GDM1 (cell line): ENCODE measurements at regions not wholly inside any gene's neighbourhood (a gene's known extent, or its start where the extent isn't known, plus 50 kb on each side); places are given as distances from the start of the nearest gene placed in this dataset.

Source experiments
- DNase-seq: peaks from one replicate; lab custom pipeline; 2025; lab: John Stamatoyannopoulos, UW

DNA sequence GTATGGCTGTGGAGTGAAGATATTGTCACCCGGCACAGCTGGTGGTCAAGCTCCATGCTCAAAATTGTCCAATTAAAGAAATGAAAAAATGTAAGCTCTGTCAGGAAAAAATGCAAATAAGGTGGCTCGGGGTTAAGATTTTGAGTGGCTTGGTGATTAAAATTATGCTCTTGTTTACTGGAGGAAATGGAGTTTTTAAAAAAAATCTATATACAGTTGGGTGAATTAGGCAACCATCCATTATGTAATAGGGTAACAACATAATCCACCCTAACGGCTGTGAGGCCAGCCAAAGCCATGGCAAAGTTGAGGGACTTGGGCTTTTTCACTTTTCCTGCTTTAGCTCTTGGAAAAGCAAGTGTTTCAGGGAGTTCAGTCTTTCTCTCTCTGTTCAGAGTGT, 260.8 kb upstream of the HABP2 start:
- DNase-seq: no peak

DNA sequence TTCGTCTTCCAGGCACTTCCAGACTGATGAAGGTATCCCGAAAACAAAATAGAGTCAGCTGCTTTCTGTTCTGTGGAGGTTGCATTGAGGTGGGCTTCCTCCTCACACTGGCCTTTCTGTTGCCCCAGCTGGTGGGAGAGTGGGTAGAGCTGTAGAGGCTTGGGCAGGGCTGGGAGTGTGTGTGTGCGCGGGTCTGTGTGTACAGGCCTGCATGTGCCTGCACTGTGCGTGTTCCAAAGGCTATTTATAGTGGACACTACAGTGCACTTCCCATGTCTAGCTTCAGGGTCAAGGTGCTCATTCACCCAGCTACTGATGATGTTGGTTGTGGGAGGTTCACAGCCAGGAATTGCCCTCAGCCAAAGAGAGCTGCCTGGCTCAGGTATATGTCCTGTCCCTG, 260.1 kb upstream of the HABP2 start:
- DNase-seq: no peak

DNA sequence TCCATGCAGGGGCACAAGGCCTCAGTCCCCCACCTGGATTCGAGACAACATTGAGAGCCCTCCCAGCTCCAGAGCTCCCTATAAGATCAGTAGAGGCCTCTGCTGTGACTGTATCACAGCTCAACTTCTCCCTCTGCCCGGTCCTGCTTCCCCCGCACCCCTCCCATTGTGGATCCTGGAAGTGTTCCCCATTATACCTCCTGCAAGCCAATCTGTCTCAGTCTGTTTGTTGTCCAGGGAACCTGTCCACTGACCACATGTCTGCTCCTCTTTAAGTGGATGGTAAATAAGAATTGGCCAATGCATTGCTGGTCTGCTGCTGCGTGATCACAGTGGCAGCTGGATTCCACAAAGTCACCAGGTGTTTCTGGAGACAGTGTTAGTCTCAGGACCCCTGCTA, 259.7 kb upstream of the HABP2 start:
- DNase-seq: no peak

DNA sequence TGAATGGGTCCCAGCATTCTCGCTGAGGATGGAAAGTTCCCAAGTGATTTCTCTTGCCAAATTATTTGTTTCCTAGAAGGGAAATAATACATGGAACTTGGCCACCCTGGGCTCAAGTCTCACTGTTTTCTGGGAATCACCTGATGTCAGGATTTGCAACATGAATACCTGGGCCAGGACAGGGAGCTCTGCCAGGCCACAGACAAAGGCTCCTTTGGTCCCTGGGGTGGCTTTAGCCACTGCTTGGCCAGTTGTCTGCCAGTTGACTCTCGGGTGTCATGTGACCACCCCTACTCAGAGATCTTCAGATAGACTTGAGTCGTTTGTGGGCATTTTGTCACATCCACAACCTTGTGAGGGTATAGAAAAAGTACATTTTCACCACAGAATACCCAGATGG, 258.0 kb upstream of the HABP2 start:
- no peak for DNase-seq

DNA sequence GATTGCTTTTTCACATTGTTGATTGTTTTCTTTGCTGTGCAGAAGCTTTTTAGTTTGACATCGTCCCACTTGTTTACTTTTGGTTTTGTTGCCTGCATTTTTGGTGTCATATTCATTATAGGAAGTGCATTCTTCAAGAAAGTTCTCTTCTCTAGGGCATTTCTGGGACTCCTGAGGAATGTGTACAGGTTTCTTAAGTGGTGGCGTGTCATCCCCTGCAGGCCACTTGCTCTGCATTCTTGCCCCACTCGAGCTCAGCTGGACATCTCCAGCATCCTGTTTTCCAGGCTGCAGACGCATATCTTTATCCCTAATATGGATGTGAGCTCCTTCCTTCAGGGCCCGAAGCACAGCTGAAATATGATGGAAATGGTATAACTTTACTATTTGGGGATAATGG, 255.6 kb upstream of the HABP2 start:
- no peak for DNase-seq

DNA sequence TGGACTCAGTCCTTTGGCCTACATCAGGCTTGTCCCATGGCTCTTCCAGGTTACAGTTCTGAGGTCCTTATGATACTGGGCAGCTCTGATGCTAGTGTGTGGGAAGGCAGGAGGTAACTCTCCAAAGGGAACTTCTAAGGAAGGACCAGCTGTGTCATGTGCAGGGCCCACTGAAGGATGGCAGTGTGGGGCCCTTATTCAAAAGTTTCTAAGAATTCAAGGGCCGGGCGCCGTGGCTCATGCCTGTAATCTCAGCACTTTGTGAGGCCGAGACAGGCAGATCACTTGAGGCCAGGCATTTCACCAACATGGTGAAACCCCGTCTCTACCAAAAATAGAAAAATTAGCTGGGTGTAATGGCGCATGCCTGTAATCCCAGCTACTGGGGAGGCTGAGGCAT, 254.2 kb upstream of the HABP2 start:
- DNase-seq: no peak

DNA sequence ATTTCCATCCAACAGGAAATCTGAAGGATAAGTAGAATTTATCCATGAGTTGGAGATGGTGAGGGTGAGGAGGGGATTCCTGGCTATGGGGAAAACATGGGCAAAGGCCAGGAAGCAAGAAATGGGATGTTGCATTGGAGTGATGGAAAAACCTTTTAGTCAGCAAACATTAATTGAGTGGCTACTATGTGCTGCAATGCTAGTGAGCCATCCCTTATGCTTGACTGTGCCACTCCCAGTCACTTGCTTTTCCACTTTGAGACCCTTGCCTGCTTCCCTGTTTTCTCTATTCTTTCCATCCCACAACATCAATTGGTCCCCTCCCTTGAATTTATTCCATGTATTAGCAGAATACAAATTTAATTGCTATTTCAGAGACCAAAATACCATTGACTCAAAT, 252.7 kb upstream of the HABP2 start:
- DNase-seq: no peak

DNA sequence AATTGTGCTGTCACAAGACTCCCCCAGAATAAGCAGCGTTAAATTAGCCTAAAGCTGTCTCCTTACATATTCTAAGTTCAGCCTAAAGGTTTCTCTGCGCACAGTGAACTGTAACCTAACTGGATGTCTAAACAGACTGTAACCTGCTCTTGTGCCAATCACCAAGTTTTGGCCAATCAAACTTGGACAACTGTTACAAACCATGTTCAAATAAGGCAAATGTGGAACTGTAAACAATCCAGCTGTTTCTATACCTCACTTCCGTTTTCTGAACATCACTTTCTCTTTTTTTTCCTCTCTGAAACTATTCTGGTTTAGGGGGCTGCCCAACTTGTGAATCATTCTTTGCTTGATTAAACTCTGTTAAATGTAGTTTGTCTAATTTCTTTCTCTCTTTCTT, 252.2 kb upstream of the HABP2 start:
- DNase-seq: no peak

DNA sequence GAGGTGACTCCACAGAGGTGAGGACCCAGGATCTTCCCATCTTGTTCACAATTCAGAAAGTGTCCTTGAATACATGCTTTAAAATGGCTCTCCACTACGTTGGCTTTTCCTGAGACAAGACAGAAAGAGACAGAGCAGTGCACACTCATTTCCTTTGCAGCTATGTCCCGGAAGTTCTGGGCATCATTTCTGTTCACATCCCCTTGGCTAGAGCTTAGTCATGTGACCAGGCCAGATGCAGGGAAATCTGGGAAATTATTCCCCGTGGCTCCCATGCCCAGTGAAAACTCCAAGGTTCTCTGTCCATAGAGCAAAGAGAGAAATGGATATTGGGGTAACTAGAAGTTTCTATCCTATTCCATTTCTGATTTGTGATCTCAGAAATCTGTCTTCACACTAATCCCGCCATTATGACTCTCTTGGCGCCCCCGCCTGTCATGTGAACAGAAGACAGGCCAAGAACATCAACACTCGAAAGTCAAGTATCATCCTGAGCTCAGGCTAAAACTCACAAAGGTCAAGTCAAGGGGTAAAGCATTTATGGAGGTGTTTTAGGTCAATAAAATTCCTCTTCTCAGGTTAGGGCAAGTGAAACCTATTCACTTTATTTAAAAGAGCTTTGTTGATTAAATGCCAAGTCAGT, 251.4 kb upstream of the HABP2 start:
- peak; percentile 14 for DNase-seq

DNA sequence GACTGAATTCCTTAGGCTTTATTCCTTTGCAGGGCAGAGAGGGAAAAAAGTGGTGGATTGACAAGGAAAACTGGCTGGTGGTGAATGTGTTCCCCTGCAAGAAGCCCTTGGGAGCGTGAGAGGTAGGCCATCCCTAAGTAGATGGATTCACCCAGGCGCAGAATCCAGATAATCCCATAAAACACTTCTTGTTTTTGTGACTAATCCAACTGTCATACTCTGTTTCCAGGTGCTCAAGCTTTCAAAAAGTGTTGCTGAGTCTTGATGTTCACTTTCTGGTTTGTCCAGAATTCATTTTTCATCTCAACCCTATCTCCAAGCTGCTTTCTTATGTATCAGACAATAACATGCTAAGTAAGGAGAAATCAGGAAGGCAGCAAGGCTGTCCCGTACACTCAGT, 250.8 kb upstream of the HABP2 start:
- DNase-seq: no peak

DNA sequence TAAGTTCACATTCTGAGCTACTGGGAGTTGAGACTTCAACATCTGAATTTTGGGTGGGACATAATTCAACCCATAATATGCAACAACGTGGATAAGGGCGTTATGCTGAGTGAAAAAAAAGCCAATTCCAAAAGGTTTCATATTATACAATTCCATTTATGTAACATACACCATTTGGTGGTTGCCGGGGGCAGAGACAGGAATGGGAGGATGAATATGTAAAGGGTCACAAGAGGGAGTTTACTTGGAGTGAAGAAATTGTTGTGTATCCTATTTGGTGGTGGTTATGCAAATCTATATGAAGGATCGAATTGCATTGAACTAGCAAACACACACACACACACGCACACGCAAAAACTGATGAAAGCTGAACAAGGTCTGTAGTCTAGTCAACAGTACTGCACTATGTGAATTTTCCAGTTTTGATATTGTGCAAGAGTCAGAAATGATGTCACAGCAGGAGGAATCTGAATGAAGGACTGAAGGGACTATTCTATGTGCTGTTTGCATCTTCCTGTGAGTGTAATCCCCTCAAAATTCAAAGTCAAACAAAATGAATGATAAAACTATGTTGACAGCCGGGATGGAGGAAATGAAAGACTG, 249.2 kb upstream of the HABP2 start:
- DNase-seq: no peak

DNA sequence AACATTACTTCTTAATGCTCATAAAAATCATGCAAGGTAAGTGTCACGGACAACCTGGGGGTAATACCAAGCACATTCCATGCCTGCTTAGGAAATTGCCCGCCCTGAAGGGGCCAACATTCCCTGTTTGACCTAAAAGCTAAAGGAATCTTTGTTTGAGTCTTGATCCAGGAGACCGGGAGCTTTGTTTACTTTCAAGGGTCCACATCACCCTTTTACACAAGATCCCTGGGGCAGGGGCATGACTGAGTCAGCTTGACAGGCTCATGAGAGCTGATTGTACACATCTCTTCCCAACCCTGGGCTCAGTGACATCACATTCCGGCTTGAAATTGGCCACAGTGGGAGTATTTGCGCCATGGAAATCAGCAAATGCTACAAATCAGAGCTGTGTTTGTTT, 248.1 kb upstream of the HABP2 start:
- DNase-seq: no peak

DNA sequence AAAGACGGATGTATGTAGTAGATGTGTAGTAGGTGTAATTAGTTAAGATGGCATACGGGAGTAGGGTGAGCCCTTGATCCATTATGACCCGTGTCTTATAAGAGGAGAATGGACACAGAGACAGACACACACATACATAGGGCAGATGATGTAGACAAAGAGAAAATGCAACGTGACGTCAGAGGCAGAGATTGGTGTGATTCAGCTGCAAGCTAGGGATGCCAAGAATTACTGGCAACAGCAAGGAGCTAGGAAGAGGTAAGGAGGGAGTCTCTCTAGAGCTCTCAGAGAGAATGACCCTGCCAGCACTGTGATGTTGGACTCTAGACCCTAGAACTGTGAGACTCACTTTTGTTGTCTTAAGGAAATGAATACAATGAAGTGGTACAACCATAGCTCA, 247.0 kb upstream of the HABP2 start:
- DNase-seq: no peak

DNA sequence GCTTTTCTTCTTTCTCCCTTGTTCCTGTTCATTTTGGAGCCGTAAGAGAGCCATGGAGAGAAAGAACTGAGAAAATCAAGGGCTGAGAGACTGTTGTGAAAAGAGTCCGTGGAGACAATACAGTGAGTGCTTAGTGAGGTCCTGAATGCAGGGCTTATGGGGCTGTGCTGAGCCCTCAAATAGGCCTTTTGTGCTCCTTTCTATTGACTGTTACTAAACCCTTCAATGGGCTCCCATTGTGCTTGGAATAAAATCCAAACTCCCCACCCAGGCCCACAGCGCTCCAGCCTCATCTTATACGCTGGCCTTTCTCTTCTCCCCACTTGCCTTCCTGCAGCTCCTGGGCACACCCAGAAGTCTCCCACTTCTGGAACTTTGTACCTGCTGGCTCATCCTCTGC, 243.1 kb upstream of the HABP2 start:
- no peak for DNase-seq

DNA sequence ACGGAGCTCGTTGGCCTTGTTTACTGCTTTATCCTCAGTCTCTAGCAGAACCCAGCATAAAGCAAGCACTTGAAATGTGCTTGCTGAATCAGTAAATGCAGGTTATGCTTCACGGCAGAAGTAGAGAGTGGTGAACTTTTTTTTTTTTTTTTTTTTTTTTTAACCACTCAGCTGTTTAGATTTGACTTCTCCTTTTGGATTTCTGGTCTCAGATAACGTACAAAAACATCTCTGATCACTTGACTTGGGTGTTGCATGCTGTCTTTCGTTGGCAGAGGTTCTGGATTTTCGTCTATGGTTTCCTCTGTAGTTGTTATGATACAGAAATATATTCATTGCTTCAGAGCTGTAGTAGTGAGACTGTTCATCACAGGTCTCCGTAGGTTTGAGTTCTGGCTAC, 242.5 kb upstream of the HABP2 start:
- no peak for DNase-seq

DNA sequence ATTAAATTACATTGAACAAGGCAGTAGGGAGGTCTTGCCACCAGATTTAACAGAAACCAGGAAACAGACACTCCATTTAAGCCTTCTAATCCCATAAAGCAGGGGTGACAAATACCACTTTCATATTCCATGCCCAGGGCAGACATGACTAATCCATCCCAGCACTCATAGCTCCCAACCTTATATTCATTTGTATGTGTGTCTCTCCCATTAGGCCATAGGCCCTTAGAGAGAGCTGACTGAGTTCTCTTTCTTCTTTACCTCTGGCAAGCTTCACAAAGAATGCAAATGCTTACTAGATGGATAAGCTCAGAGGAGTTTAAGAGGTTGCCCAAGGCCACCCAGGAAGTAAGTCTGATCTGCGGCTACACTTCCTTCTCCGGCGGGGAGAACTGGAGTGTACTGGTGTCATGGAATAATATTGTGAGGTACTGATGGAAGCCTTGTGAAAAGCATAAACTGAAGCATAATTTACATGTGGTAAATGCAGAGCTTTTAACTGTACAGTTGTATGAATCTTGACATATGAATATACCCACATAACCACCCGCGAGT, 239.7 kb upstream of the HABP2 start:
- no peak for DNase-seq

DNA sequence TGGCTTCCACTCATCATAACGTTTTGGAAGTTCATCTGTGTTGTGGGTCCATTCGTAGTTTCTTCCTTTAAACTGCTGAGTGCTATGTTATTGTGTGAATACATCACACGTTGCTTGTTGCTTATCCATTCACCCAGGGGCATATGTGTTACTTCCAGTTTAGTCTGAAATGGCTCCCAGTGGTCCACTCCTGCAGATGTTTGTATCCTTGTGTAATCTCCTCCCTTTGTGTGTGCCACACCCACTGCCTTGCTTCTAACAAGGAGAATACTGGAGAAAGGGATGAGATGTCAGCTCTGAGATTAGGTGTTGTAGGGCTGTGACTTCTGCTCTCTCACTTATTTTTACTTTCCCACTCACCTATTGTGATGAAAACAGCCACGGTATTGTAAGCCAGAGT, 239.1 kb upstream of the HABP2 start:
- DNase-seq: no peak

DNA sequence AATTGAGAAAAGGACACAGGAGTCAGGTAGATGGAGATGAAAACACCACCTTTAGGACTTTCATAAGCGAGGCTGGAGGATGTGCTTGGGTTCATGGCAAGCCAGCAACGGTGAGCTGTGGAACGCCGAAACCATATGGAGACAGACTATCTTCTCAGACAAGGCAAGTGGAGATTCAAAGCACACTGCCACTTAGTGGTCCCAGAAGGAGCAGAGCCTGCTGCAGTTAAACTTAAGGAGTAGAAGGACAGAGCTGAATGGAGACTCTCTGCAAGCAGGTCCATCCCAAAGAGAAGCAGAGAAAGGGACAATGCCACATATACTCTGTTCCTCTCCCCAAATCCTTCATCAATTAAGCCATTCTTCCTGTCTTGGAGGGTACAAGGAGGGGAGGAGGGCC, 236.3 kb upstream of the HABP2 start:
- DNase-seq: no peak

DNA sequence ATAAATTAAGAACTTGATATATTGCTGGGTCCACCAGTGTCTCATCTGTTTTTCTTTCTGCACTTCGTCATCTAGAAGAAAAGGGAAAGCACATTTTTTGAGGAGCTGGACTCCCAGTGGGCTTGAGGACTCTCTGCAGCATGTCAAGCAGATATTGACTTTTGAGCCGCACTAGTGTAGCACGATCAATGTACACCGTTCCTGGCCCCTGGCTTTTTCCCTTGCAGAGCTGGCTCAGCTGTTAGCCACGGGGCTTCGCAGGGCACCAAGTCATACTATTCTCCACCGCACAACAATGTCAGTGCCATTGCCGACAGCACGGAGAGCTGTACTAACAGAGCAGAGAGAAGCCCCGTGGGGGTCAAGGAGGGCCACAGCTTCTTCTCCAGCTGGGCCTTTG, 235.4 kb upstream of the HABP2 start:
- DNase-seq: no peak

DNA sequence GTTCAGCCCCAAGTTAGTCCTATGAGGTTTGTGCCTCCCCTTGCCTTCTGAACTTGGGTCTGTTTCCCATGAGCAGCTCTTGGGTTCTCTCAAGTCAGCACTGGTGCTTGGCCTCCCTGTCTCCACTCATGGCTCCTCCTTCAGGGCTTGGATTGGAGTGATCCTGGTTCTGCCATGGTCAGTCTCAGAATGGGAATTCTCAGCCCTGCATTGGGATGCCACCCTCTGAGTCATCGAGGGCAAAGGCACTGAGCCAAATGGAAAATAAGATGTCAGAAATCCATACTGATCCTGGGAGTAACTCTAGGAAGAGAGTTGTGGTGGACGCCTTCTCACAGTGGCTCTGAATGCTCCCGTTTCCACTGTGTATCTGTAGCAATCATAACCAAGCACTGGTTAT, 233.4 kb upstream of the HABP2 start:
- DNase-seq: no peak

DNA sequence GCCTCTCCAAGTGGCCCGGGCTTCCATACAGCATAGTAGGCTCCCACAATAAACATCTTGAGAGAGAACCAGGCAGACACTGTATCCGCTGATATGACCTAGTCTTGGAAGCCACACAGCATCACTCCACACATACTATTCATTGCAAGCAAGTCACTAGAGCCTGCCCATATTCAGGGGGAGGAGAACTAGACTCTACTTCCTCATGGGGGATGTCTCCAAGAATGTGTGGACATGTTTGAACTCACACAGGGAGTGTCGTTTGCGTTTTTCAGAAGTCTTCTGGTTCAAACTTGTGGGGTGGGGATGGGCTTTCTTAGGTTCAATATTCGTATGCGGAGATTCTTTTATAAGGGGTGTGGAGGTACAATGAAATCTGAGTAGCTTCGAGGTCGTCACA, 232.6 kb upstream of the HABP2 start:
- no peak for DNase-seq

DNA sequence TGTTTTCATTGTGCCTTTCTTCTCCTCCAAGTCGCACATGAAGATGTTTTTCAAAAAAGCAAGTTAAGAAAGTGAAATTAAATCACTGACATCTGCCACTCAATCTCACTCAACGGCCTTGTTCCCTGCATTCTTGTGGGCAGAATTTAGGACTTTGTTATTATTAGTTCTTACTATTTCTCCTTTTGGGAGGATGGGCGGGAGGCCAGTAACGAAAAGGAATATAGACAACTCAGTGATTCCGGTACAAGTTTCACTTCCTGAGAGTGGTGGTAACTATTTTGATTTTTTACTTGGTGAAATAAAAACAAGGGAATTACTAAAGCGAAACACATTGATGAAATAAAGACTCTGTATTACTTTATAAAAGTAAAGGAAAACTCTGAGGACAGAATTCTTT, 231.9 kb upstream of the HABP2 start:
- DNase-seq: no peak

DNA sequence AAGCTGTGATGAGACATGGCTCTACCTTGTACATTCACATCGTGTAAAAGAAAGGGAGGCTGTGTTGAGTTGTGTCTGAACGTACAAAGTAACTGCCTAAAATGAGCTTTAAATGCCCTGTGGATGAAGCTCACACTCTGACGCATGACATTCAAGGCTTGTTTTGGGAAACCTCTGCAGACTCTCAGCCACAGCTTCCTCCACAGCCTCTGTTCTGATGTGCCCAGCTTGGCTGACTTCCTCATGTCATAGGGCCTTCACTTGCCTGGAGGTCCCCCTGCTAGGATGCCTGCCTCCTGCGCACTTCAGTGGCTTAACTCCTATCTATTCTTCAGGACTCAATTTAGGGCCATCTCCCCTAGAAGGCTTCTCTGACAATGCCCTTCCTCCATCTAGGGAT, 230.0 kb upstream of the HABP2 start:
- DNase-seq: peak; percentile 79

DNA sequence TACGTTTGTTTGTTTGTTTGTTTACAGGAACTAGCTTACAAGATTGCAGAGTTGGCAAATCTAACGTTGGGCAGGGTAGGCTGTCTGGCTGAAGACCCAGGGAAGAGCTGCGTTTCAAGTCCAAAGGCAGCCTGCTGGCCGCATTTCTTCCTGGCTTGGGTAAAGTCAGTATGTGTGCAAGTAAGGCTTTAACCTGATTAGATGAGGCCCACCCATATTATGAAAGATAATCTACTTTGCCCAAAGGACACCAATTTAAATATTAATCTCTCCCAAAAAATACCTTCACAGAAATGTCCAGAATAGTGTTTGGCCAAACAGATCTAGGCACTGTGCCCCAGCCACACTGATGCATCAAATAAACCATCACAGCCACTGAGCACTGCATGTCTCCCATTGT, 228.9 kb upstream of the HABP2 start:
- DNase-seq: no peak
